ENCODE measurements at regions not wholly inside any gene's neighbourhood (a gene's known extent, or its start where the extent isn't known, plus 50 kb on each side); places are given as distances from the start of the nearest gene placed in this dataset.

GRCh38 chr7:84790882-84791281 lies 396.0 kb downstream of the SEMA3D start:
- TF ChIP-seq CTCF (conservative IDR thresholded peaks at IDR 0.05; ENCODE audit: low read depth in 2 of 2): no peak
- no peak for TF ChIP-seq EZH2phosphoT487 (IDR thresholded peaks at IDR 0.05; ENCODE audit: unreplicated experiment)
- no peak for TF ChIP-seq NANOG (IDR thresholded peaks at IDR 0.05; ENCODE audit: borderline replicate concordance)
- no peak for TF ChIP-seq EZH2 (IDR thresholded peaks at IDR 0.05; ENCODE audit: low read depth, unreplicated experiment)
- no peak for TF ChIP-seq CREB1 (CRISPR knock-in tag; IDR thresholded peaks at IDR 0.05; ENCODE audit: low read depth)
- no peak for TF ChIP-seq REST (IDR thresholded peaks at IDR 0.05; ENCODE audit: unreplicated experiment)
- no peak for TF ChIP-seq POLR2AphosphoS5 (IDR thresholded peaks at IDR 0.05; ENCODE audit: low read depth)
- no peak for TF ChIP-seq ETS1 (IDR thresholded peaks at IDR 0.05)
- no peak for TF ChIP-seq JUNB (IDR thresholded peaks at IDR 0.05; ENCODE audit: unreplicated experiment)
- TF ChIP-seq ZNF331 (CRISPR knock-in tag; IDR thresholded peaks at IDR 0.05; ENCODE audit: low read depth): no peak
- no peak for TF ChIP-seq STAT1 (IDR thresholded peaks at IDR 0.05; ENCODE audit: unreplicated experiment)
- no peak for TF ChIP-seq ZNF114 (CRISPR knock-in tag; IDR thresholded peaks at IDR 0.05)
- TF ChIP-seq, protein P1, sequence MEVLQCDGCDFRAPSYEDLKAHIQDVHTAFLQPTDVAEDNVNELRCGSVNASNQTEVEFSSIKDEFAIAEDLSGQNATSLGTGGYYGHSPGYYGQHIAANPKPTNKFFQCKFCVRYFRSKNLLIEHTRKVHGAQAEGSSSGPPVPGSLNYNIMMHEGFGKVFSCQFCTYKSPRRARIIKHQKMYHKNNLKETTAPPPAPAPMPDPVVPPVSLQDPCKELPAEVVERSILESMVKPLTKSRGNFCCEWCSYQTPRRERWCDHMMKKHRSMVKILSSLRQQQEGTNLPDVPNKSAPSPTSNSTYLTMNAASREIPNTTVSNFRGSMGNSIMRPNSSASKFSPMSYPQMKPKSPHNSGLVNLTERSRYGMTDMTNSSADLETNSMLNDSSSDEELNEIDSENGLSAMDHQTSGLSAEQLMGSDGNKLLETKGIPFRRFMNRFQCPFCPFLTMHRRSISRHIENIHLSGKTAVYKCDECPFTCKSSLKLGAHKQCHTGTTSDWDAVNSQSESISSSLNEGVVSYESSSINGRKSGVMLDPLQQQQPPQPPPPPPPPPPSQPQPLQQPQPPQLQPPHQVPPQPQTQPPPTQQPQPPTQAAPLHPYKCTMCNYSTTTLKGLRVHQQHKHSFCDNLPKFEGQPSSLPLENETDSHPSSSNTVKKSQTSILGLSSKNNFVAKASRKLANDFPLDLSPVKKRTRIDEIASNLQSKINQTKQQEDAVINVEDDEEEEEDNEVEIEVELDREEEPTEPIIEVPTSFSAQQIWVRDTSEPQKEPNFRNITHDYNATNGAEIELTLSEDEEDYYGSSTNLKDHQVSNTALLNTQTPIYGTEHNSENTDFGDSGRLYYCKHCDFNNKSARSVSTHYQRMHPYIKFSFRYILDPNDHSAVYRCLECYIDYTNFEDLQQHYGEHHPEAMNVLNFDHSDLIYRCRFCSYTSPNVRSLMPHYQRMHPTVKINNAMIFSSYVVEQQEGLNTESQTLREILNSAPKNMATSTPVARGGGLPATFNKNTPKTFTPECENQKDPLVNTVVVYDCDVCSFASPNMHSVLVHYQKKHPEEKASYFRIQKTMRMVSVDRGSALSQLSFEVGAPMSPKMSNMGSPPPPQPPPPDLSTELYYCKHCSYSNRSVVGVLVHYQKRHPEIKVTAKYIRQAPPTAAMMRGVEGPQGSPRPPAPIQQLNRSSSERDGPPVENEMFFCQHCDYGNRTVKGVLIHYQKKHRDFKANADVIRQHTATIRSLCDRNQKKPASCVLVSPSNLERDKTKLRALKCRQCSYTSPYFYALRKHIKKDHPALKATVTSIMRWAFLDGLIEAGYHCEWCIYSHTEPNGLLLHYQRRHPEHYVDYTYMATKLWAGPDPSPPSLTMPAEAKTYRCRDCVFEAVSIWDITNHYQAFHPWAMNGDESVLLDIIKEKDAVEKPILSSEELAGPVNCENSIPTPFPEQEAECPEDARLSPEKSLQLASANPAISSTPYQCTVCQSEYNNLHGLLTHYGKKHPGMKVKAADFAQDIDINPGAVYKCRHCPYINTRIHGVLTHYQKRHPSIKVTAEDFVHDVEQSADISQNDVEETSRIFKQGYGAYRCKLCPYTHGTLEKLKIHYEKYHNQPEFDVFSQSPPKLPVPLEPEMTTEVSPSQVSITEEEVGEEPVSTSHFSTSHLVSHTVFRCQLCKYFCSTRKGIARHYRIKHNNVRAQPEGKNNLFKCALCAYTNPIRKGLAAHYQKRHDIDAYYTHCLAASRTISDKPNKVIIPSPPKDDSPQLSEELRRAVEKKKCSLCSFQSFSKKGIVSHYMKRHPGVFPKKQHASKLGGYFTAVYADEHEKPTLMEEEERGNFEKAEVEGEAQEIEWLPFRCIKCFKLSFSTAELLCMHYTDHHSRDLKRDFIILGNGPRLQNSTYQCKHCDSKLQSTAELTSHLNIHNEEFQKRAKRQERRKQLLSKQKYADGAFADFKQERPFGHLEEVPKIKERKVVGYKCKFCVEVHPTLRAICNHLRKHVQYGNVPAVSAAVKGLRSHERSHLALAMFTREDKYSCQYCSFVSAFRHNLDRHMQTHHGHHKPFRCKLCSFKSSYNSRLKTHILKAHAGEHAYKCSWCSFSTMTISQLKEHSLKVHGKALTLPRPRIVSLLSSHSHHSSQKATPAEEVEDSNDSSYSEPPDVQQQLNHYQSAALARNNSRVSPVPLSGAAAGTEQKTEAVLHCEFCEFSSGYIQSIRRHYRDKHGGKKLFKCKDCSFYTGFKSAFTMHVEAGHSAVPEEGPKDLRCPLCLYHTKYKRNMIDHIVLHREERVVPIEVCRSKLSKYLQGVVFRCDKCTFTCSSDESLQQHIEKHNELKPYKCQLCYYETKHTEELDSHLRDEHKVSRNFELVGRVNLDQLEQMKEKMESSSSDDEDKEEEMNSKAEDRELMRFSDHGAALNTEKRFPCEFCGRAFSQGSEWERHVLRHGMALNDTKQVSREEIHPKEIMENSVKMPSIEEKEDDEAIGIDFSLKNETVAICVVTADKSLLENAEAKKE (CRISPR knock-in tag; IDR thresholded peaks at IDR 0.05): no peak

Measured in GM23338 (cell line).